Ishikawa (cell line): ENCODE measurements at regions not wholly inside any gene's neighbourhood (a gene's known extent, or its start where the extent isn't known, plus 50 kb on each side); places are given as distances from the start of the nearest gene placed in this dataset.

Experiments
- CEBPB ChIP-seq: IDR thresholded peaks from 2 replicates; pipeline ENCODE4 v1.6.1; 2012
- EGR1 ChIP-seq: IDR thresholded peaks from 2 replicates; pipeline ENCODE4 v1.6.1; 2012
- EP300 ChIP-seq: IDR thresholded peaks from 2 replicates; pipeline ENCODE4 v1.6.1; 2012; ENCODE audit warnings: borderline replicate concordance
- FOXM1 ChIP-seq: IDR thresholded peaks from 2 replicates; pipeline ENCODE4 v1.6.1; 2012; ENCODE audit warnings: low read depth, borderline replicate concordance
- MAX ChIP-seq: IDR thresholded peaks from 2 replicates; pipeline ENCODE4 v1.6.1; 2012
- NFIC ChIP-seq: IDR thresholded peaks from 2 replicates; pipeline ENCODE4 v1.6.1; 2012
- RAD21 ChIP-seq: IDR thresholded peaks from 2 replicates; pipeline ENCODE4 v1.6.1; 2012; ENCODE audit warnings: low read depth
- TAF1 ChIP-seq: IDR thresholded peaks from 2 replicates; pipeline ENCODE4 v1.6.1; 2012; ENCODE audit warnings: low read depth, mild to moderate bottlenecking
- TEAD4 ChIP-seq: IDR thresholded peaks from 2 replicates; pipeline ENCODE4 v1.6.1; 2012
- YY1 ChIP-seq: IDR thresholded peaks from 2 replicates; pipeline ENCODE4 v1.6.1; 2012; ENCODE audit warnings: low read depth
- ZBTB7A ChIP-seq: IDR thresholded peaks from 2 replicates; pipeline ENCODE4 v1.6.1; 2012; ENCODE audit warnings: low read depth
- TF ChIP-seq, protein P1 (sequence below): IDR thresholded peaks from 2 replicates; pipeline ENCODE4 v1.6.1; 2012; ENCODE audit warnings: low read depth, mild to moderate bottlenecking
- TF ChIP-seq, protein P2 (sequence below): IDR thresholded peaks from 2 replicates; pipeline ENCODE4 v1.6.1; 2012

DNA sequence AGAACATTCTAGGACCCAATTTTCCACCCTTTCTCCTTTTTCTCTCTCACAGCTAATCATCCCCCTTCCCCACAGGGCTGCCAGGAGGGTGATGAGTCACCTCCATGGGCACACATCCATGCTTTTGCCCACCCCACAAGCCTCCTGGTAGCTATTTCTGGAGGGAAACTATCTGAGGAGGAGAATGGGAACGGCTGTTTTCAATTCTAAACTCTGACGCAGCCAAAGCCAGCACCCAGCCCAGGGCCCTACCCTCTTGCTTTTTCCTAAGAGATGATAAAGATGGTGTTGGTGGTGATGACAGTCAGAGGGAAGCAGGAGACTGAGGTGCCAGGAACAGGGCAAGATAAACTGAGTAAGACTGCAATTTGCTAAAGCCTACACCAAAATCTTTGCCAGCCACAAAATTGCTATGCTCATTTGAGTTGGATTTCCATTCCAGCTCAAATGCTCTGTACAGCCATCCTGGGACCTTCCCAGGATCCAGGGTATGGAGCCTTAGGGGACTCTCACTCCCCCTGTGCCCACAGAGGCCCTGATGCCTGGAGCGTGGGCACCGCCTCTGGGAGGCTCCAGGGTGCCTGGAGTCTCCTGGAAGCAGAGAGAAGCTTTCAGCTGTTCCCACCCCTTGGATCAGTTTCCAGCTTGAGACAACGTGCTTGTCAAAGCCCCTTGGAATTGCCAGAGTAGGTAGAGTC, 62.0 kb upstream of the FZD7 start:
- TF ChIP-seq FOXM1 (no peak), TEAD4 (no peak), YY1 (no peak), RAD21 (no peak), EP300 (no peak), ZBTB7A (no peak), EGR1 (no peak), MAX (no peak), CEBPB (no peak), NFIC (no peak), TAF1 (no peak)
- TF ChIP-seq, protein P1, sequence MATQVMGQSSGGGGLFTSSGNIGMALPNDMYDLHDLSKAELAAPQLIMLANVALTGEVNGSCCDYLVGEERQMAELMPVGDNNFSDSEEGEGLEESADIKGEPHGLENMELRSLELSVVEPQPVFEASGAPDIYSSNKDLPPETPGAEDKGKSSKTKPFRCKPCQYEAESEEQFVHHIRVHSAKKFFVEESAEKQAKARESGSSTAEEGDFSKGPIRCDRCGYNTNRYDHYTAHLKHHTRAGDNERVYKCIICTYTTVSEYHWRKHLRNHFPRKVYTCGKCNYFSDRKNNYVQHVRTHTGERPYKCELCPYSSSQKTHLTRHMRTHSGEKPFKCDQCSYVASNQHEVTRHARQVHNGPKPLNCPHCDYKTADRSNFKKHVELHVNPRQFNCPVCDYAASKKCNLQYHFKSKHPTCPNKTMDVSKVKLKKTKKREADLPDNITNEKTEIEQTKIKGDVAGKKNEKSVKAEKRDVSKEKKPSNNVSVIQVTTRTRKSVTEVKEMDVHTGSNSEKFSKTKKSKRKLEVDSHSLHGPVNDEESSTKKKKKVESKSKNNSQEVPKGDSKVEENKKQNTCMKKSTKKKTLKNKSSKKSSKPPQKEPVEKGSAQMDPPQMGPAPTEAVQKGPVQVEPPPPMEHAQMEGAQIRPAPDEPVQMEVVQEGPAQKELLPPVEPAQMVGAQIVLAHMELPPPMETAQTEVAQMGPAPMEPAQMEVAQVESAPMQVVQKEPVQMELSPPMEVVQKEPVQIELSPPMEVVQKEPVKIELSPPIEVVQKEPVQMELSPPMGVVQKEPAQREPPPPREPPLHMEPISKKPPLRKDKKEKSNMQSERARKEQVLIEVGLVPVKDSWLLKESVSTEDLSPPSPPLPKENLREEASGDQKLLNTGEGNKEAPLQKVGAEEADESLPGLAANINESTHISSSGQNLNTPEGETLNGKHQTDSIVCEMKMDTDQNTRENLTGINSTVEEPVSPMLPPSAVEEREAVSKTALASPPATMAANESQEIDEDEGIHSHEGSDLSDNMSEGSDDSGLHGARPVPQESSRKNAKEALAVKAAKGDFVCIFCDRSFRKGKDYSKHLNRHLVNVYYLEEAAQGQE = no peak
- TF ChIP-seq, protein P2, sequence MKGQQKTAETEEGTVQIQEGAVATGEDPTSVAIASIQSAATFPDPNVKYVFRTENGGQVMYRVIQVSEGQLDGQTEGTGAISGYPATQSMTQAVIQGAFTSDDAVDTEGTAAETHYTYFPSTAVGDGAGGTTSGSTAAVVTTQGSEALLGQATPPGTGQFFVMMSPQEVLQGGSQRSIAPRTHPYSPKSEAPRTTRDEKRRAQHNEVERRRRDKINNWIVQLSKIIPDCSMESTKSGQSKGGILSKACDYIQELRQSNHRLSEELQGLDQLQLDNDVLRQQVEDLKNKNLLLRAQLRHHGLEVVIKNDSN = no peak
